Motor neuron (in vitro differentiated cells): ENCODE measurements at regions not wholly inside any gene's neighbourhood (a gene's known extent, or its start where the extent isn't known, plus 50 kb on each side); places are given as distances from the start of the nearest gene placed in this dataset.

Experiments
- ATAC-seq, 8 experiments: fragments of 200-7000 bp; cut with Tn5 transposase; replicated peaks in 6 of 8; 2 replicates each; pipeline ENCODE4 v1.8.0; 2021; ENCODE audit warnings: mild to moderate bottlenecking in 8 of 8, moderate library complexity in 8 of 8
- H3K27ac ChIP-seq, 2 donors: fragments of 250-450 bp; sonication (Bioruptor Pico); 2 replicates each; pipeline ENCODE4 v1.9.0; 2021; ENCODE audit warnings: antibody characterized with exemption in 2 of 2, mild to moderate bottlenecking in 2 of 2, moderate library complexity in 1 of 2
- H3K4me1 ChIP-seq, 2 donors: fragments of 250-450 bp; sonication (Bioruptor Pico); replicated peaks in 1 of 2; 2 replicates each; pipeline ENCODE4 v1.6.1; 2021; ENCODE audit warnings: antibody characterized with exemption in 2 of 2, mild to moderate bottlenecking in 2 of 2, moderate library complexity in 1 of 2
- H3K4me3 ChIP-seq, 5 donors: fragments of 250-450 bp; sonication (Bioruptor Pico); 2 replicates each; pipeline ENCODE4 v1.9.0; 2021; ENCODE audit warnings: antibody characterized with exemption in 5 of 5, mild to moderate bottlenecking in 5 of 5, moderate library complexity in 4 of 5
- WGBS, 10 experiments: fragments of 450-650 bp; shearing (Covaris generic); methylation state at CpG; one replicate each; pipeline ENCODE4 v1.0.0; 2022; 5-methylcytosine and 5-hydroxymethylcytosine counted together
- in situ Hi-C, 9 experiments: fragments of 400-800 bp; cut with MboI; loops; one replicate each; pipeline ENCODE4 v1.15.0; 2021; ENCODE audit warnings: low sequenced_read_pairs in 9 of 9, low pct_unique_long_range_greater_than_20kb in 2 of 9; ENCODE audit not compliant: unreplicated experiment in 9 of 9

DNA sequence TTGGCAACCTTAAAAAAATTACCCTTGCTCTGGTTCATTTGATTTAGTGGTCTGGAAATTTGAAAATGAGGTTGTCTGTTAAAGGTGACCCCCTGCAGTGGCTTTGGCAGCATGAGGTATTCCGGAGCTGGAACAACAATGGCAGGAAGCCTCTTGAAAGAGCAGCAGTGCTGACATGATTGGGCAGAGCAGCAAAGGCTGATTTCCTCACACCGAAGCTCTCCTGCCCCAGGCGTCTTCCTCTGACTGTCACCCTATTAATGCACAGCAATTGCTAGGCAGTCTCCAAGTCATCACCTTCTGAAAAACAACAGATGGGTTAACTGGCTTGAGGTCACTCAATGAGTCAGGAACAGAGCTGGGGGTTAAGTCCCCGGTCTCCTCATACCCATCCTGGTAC, 241.8 kb upstream of the MMS22L start:
- Histone ChIP-seq H3K27ac (no peak overlapping the region), H3K4me3 (no peak overlapping the region), H3K4me1 (peaks cover 3 to 9% of the 10 kb centered on the region in 2 donors)
- WGBS, 10 experiments, result 0 to 51% (median 35%) methylated on average over 1 to 4 of the region's 4 CpGs; no CpG with 5 or more reads in 1 of the 10 experiments
- peak; percentile 25 to 81 (median 62) for ATAC-seq
- in situ Hi-C loops, result no loop called here

DNA sequence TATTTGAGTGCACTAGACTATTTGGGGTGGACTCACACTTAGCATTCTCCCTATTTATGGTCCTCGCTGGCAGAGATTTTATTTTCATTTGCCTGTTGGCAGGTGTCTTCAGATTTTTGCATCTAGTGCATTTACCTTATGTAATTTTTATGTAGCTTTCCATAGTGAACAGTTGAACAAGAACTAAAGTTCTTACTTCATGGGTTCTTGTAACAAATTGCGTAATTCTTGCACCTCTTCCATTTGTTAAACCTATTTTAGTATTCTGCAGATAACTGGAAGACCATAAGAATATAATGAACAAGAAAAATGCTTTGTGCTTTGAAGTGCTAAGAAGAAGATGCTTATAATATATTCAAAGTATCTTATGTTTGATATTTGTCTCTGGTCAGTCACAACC, 252.8 kb upstream of the MMS22L start:
- no peak overlapping the region for H3K27ac ChIP-seq
- in situ Hi-C loops, result no loop called here
- no peaks in the 10 kb centered on the region for H3K4me1 ChIP-seq
- WGBS, 10 experiments, result 0 to 95% (median 89%) methylated on average over 1 to 2 of the region's 2 CpGs
- ATAC-seq, result no peak
- H3K4me3 ChIP-seq, result no peak overlapping the region

DNA sequence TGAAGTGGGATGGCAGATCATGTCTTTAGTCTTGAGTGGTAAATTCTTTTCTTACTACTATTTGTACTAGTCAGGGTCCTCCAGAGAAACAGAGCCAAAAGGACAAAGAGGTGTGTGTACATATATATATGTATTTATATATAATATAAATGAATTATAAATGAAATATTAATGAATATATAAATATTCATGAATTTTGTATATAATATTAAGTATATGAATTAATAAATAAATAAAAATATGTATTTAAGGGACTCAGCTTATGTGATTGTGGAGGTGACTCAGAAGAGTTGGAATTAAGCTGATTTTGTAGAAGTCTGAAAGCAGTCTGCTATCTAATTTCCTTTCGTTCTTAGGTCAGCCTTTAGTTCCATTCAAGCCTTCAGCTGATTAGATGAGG, 265.3 kb upstream of the MMS22L start:
- Histone ChIP-seq H3K4me3 (no peak overlapping the region), H3K27ac (no peak overlapping the region), H3K4me1 (no peaks in the 10 kb centered on the region)
- ATAC-seq, result no peak
- WGBS, 10 experiments, result 0 to 100% (median 49%) methylated on average over 1 of the region's 1 CpG; no CpG with 5 or more reads in 4 of the 10 experiments
- in situ Hi-C loops, result no loop called here

DNA sequence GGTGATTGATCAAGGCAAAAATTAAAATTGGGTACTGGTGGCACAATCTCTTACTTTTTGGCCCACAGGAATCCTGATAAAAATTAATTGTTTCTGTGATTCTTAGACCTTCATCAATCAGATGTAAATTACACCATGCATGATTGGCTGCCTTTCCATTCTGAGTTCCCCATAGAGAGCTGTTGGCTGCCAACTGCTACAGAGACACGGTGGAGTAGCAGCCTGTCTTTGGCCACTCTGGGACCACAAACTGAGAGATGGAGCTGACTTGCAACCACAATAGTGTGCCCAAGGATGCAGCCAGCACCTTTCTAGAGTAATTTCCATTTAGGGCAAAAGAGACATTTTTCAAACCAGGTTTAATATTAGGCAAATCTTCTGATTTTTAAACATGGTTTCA, 274.3 kb upstream of the MMS22L start:
- WGBS, 10 experiments, result 0% methylated on average over 1 of the region's 1 CpG; no CpG with 5 or more reads in 9 of the 10 experiments
- H3K27ac ChIP-seq, result no peak overlapping the region
- no peak overlapping the region for H3K4me3 ChIP-seq
- H3K4me1 ChIP-seq, result no peaks in the 10 kb centered on the region
- in situ Hi-C loops, result no loop called here
- no peak for ATAC-seq

DNA sequence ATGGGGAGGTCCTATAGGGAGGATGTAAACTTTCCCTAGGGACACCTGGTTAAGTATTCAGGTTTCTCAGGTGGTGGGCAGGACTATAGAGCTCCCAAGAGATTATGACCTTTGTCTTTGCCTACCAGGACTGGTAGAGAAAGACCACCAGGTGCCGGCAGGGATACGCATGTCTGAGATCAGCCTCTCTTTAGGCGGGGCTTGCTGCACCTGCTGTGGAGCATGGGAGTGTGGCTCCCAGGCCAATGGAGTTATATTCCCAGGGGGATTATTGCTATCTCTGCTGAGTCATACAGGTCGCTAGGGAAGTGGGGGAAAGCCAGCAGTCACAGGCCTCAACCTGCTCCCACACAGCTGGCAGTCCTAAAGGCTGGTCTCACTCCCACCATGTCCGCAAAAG, 280.5 kb upstream of the MMS22L start:
- H3K27ac ChIP-seq, result no peak overlapping the region
- 65 to 100% (median 92%) methylated on average over 2 to 4 of the region's 5 CpGs; no CpG with 5 or more reads in 7 of the 10 experiments for WGBS, 10 experiments
- in situ Hi-C loops, result no loop called here

DNA sequence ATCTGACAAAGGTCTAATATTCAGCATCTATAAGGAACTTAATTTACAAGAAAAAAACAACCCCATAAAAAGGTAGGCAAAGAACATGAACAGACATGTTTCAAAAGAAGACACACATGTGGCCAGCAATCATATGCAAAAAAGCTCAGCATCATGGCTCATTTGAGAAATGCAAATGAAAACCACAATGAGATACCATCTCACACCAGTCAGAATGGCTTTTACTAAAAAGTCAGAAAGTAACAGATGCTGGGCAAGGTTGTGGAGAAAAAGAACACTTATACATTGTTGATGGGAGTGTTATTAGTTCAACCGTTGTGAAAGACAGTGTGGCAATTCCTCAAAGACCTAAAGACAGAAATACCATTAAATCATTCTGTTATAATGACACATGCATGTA, 289.9 kb upstream of the MMS22L start:
- no peak overlapping the region for H3K4me3 ChIP-seq
- H3K4me1 ChIP-seq, result no peaks in the 10 kb centered on the region
- in situ Hi-C loops, result no loop called here
- WGBS, 10 experiments, result 0 to 80% (median 50%) methylated on average over 1 of the region's 1 CpG; no CpG with 5 or more reads in 1 of the 10 experiments
- ATAC-seq, result peak in 3 of 8 experiments; percentile 21 to 97 (median 97)
- no peak overlapping the region for H3K27ac ChIP-seq

More for the DNA sequence above, 280.5 kb upstream of the MMS22L start:
- no peak for ATAC-seq
- Histone ChIP-seq H3K4me3 (no peak overlapping the region), H3K4me1 (no peaks in the 10 kb centered on the region)

DNA sequence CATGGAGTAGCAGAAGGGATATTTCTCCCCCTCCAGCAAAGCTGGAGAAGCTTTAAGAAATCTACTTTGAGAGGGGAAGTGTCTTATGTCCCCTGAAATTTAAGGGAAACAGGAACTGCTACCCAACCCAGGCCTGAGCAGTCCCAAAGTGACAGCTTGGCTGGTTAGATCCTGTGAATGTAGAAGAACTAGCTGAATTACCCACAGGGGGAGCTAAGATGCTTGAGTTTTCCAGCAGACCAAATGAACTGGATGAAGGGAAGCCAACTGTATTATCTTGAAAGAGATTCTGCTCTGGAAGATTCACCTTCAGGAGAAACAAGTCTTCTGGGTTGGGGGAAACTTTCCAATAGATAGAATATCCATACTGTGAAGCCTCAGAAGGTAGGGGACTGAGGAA, 303.3 kb upstream of the MMS22L start:
- Histone ChIP-seq H3K27ac (no peak overlapping the region), H3K4me1 (no peaks in the 10 kb centered on the region), H3K4me3 (no peak overlapping the region)
- in situ Hi-C loops, result no loop called here
- ATAC-seq, result peak in 3 of 8 experiments; percentile 52 to 61 (median 53)

DNA sequence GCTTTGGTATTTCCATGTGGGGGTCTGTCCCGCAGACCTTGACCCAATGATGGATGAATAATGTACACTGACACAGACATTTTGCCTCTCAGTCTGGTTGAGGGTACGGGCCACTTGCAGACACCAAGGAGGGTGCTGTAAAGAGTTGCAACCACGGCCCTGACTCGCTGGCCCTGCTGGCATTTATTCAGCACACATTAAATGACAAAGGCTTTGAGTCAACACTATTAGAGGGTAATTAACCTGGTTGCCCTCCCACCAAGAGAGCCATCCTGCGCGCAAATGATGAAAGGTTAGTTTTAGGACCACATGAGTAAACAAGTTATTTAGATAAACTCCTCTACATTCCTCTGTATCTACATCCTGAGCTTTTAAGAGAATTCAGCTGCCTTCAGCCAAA, 308.9 kb upstream of the MMS22L start:
- Histone ChIP-seq H3K4me3 (no peak overlapping the region), H3K4me1 (no peaks in the 10 kb centered on the region), H3K27ac (no peak overlapping the region)
- no peak for ATAC-seq
- in situ Hi-C loops, result no loop called here
- WGBS, 10 experiments, result 10 to 100% (median 35%) methylated on average over 2 to 6 of the region's 6 CpGs; no CpG with 5 or more reads in 2 of the 10 experiments

DNA sequence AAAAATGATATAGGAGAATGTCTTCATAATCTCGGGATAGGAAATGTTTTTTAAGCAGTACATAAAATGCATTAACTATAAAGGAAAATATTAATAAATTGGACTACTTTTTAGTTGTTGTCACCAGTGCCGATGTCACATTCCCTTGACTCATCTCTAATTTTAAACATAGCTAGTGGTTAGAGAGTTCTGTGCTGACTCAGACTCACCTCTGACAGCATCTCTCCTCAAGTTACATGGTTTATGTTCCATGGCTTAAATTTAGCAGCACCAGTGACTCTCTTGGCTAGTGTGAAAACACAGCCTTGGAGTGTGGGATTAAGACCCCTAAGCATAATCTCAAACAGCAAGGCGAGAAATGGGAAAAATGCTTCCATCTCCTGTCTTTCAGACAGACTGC, 311.8 kb upstream of the MMS22L start:
- in situ Hi-C loops, result no loop called here
- H3K4me3 ChIP-seq, result no peak overlapping the region
- 0 to 92% (median 75%) methylated on average over 1 to 3 of the region's 3 CpGs; no CpG with 5 or more reads in 1 of the 10 experiments for WGBS, 10 experiments
- H3K4me1 ChIP-seq, result no peaks in the 10 kb centered on the region
- no peak overlapping the region for H3K27ac ChIP-seq
- ATAC-seq, result peak in 7 of 8 experiments; percentile 50 to 100 (median 84)

DNA sequence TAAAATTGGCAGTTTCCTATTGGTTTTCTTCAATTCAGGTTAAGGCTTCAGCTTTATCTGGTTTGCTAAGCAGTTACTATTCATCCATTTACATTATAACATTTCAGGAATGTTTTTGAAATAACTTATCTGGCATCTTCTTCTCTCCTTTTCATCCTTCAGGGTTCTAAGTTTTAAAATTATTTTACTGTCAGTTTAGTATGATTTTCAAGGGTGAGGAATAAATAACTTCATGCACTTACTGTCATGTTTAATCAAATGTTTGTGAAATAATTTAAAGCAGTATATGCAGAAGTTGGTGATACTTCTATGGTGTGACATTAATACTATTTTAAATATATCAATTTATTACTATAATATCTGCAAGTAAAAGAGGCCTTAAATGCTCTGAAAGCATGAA, 338.1 kb upstream of the MMS22L start:
- in situ Hi-C loops, result no loop called here
- H3K4me3 ChIP-seq, result no peak overlapping the region
- H3K27ac ChIP-seq, result no peak overlapping the region
- no peak for ATAC-seq
- no peaks in the 10 kb centered on the region for H3K4me1 ChIP-seq

DNA sequence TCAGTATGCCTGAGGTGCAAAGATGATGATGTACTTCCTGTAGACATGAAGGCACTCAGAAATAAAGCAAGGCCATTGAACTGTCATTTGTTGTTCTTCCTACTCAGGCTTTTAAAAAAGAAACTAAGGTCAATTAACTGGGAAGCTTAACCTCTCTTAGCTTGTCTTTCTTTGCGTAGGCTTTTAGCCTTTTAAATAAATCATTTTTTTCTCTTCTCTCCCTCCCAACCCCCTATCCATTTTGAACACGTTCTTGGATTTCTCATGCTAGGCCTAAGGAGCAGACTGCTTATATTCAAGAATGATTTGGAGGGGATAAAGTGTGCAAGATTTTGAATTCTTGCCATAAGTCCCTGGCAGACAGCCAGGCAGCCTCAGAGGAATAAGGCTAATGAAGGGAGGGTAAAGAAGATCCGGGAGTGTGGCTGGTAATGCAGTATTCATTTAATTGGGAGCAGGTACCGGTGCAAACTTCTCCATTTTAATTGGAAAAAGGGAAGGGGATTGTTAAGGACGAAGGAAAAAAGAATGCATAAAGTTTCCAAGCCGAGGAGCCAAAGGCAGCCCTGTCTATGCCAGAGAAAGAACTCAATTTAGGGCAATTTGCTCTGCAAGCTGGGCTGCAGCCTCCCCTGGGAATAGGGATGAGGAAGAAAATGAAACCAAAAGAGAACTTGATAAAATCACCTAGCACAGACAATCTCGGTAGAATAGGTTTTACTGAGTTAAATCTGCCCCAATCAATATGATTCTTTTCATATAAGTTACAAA, 343.8 kb upstream of the MMS22L start:
- whole genome bisulfite sequencing, 10 experiments, result 11 to 81% (median 55%) methylated on average over 3 to 7 of the region's 7 CpGs
- Histone ChIP-seq H3K4me1 (no peaks in the 10 kb centered on the region), H3K27ac (no peak overlapping the region), H3K4me3 (no peak overlapping the region)
- in situ Hi-C loops, result no loop called here
- ATAC-seq, result peak; percentile 41 to 90 (median 49)

DNA sequence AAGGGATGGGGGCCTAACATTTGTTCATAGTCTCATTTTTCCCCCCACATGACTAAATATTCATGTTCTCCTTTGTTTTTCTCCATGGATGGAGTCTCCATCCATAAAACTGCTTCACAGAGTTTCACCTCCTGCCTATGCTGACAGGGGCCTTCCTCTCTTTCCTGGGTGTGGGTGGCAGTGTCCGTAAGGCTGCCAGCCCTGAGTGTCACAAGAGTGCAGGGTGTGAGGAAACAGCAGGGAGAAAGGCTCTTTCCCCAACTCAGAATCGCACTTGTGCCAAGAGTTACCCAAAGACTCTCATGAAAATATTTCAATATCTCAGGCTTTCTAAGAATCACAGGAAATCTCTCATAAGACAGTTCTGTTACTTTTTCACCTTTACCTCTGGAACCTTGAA, 346.2 kb upstream of the MMS22L start:
- in situ Hi-C loops, result no loop called here
- WGBS, 10 experiments, result 83 to 100% (median 100%) methylated on average over 1 to 2 of the region's 2 CpGs; no CpG with 5 or more reads in 3 of the 10 experiments
- H3K4me3 ChIP-seq, result no peak overlapping the region
- no peaks in the 10 kb centered on the region for H3K4me1 ChIP-seq
- H3K27ac ChIP-seq, result no peak overlapping the region
- no peak for ATAC-seq

DNA sequence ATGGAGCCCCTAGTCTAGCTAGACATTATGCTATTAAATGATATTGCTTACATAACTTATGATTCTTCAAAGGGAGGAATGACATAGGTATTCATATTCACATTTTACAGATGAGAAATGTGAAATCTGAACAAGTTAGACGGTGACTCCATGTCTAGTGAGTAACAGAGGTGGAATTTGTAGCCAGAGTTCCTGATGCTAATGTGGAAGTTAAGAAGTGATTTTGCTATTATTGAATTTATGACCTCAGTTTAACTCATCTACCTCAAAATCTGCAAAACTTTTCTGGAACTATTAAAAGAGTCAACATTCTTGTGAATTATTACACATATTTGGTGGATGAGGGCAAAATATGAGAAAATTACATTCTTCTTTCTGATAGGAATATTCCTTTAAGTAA, 347.6 kb upstream of the MMS22L start:
- 0 to 100% (median 84%) methylated on average over 1 of the region's 1 CpG; no CpG with 5 or more reads in 2 of the 10 experiments for WGBS, 10 experiments
- Histone ChIP-seq H3K27ac (no peak overlapping the region), H3K4me1 (no peaks in the 10 kb centered on the region), H3K4me3 (no peak overlapping the region)
- ATAC-seq, result no peak
- in situ Hi-C loops, result no loop called here

DNA sequence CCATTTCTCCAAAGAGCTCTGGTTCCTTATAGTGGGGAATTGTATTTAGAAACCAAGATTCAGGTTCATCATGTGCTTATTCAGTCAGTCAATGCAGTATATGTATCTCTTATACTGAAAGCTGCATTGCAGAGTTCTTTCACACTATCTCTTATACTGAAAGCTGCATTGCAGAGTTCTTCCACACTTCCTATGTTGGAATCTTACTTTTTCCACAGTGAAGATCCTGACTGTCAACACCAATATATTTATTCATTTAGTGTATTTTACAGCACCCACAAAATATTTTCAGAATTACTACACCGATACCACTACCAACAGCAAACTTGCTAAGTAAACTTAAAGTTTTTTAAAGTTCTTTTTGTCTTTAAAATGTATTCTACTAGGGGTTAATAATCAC, 349.3 kb upstream of the MMS22L start:
- WGBS, 10 experiments, result 0 to 100% (median 100%) methylated on average over 1 of the region's 1 CpG; no CpG with 5 or more reads in 2 of the 10 experiments

More for the DNA sequence above, 349.3 kb upstream of the MMS22L start:
- ATAC-seq, result no peak
- in situ Hi-C loops, result no loop called here
- Histone ChIP-seq H3K4me3 (no peak overlapping the region), H3K4me1 (no peaks in the 10 kb centered on the region), H3K27ac (no peak overlapping the region)
